GM12875 (cell line): ENCODE measurements at regions not wholly inside any gene's neighbourhood (a gene's known extent, or its start where the extent isn't known, plus 50 kb on each side); places are given as distances from the start of the nearest gene placed in this dataset.

Source experiments
- H3K4me3 ChIP-seq: one replicate; pipeline ENCODE4 v1.5.1; 2011; ENCODE audit warnings: low read depth, low read length, control low read depth
- TF ChIP-seq, protein P1 (sequence below): IDR thresholded peaks from 2 replicates; pipeline ENCODE4 v1.5.1; 2011; ENCODE audit warnings: low read depth, mild to moderate bottlenecking, control low read depth, inconsistent platforms, low read length, moderate library complexity, borderline replicate concordance; ENCODE audit not compliant: insufficient read depth

DNA sequence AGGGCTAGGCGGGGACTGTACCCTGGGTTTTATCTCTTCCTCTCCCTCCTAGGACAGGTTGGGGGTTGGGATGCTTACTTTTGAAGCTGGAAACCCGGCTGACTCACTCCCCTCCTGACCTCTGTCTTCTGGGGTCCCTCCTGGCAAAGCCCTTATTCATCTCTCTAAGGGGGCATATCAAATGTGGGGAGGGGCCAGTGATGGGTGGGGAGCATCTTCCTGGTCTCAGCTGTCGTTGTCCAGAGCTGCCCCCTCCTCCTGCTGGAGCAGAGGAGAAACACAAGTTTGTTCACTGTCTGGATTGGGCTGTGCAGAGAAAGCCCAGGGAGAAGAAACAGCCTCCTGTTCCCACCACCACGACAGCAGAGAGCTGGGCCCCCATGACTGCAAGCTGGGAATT, 85.8 kb downstream of the TNFAIP2 start:
- TF ChIP-seq, protein P1, sequence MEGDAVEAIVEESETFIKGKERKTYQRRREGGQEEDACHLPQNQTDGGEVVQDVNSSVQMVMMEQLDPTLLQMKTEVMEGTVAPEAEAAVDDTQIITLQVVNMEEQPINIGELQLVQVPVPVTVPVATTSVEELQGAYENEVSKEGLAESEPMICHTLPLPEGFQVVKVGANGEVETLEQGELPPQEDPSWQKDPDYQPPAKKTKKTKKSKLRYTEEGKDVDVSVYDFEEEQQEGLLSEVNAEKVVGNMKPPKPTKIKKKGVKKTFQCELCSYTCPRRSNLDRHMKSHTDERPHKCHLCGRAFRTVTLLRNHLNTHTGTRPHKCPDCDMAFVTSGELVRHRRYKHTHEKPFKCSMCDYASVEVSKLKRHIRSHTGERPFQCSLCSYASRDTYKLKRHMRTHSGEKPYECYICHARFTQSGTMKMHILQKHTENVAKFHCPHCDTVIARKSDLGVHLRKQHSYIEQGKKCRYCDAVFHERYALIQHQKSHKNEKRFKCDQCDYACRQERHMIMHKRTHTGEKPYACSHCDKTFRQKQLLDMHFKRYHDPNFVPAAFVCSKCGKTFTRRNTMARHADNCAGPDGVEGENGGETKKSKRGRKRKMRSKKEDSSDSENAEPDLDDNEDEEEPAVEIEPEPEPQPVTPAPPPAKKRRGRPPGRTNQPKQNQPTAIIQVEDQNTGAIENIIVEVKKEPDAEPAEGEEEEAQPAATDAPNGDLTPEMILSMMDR: no peak
- no peak overlapping the region for H3K4me3 ChIP-seq

DNA sequence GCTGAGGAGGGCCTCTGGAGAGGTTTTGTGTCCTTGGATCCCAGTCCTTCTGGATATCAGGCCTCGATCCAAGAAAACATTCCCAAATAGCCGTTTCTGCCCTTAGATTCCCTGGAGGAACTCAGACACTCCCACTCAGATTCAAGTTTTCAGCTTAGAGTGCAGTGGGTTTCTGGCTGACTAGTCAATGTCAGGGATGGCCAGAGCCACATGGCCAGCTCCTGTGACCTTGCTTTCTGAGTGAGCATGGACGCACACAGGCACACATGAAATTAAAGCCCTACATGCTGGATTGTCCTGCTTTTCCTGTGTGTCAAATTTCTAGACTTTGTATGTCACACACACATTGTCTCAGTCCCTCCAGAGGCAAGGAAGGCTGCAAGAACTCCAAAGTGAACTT, 86.2 kb downstream of the TNFAIP2 start:
- TF ChIP-seq, protein P1: no peak
- H3K4me3 ChIP-seq: no peak overlapping the region

DNA sequence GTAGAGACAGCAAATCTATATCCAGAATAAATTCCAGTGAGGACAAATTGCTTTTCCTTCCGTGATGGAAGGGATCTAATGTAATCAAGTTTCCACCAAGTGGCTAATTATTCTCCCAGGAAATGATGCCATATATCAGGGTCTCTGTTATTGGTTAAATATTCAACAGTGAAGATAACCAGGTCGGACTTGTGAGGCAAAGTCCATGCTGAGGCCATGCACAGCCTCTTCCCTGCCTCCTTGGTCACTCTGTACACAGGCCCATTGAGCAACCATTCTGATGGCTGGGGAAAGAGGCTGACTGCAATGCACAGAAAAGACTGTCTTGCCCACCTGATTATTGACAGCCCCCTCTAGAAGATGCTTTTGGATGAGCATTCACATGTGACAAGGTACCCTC, 90.1 kb downstream of the TNFAIP2 start:
- TF ChIP-seq, protein P1: no peak
- no peak overlapping the region for H3K4me3 ChIP-seq

DNA sequence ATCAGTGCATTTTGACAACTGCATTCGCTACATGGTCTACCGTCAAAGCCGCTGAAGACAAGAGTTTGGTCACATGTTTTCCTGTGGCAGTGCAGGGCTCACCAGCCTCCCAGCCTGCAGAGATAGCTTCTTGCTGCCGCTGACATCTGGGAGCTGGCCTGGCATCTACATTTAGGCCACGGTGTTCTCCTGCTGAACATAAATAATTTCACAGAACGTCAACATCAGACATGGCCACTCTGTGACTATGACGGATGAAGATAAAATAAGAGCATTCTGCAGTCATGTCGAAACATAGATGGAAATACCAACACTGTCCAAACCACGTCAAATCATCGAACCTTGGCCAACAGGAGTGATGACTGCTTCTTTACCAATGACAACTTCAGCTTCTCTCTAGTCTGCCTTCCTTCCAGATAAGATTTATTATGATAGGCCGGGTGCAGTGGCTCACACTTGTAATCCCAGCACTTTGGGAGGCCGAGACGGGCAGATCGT, 91.2 kb downstream of the TNFAIP2 start:
- TF ChIP-seq, protein P1: no peak
- no peak overlapping the region for H3K4me3 ChIP-seq

DNA sequence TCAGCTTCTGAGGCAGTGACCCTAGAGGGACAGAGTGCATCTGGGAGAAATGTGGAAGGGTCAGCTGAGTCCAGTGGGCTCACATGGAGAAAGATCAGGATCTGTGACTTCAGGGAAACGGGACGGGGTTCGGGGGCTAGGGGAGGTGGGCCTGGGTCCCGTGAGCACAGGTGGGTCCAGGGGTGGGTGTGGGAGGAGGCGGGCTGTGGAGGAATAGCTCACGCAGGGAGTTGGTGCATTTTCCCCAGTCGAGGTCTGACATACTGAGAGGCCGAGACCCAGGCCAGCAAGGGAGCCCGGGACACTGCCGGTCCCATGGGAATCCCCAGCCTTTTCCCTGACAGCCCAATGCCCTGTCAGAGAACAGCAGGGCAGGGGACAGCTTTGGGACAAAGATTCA, 93.1 kb downstream of the TNFAIP2 start:
- no peak overlapping the region for H3K4me3 ChIP-seq
- TF ChIP-seq, protein P1: no peak

DNA sequence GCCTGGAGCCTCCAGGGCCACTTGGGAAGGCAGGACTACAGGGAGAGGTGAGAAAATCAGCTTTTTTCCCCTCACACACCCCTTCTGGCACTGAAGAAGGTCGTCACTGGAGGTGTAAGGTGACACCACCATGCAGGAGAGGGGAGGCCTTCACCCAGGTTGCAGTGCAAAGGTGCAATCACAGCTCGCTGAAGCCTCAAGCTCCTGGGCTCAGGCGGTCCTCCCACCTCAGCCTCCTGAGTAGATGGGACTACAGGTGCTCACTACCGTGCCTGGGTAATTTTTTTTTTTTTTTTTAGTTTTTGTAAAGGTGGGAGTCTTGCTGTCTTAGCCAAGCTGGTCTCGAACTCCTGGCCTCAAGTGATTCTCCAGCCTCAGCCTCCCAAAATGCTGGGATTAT, 93.6 kb downstream of the TNFAIP2 start:
- TF ChIP-seq, protein P1: no peak

DNA sequence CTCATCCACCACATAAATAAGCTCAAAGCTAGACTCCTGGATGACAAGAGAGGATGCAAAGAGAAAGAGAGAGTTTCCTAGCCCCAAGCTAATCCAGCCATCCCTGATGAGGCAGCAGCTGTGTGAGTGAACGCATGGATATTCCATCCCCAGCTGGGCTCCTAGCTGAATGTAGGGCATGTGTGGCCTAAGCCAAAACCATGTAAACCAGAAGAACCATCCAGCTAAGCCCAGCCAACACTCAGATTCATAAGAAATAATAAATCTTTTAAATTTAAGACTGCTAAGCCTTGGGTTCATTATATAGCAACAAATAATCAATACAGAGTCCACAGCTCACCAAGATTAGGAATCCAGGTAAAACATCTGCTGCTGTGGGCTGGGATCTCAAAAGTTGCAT, 94.3 kb downstream of the TNFAIP2 start:
- no peak overlapping the region for H3K4me3 ChIP-seq
- TF ChIP-seq, protein P1: no peak

More for the DNA sequence above, 93.6 kb downstream of the TNFAIP2 start:
- H3K4me3 ChIP-seq: no peak overlapping the region
